GM18951 (cell line): ENCODE measurements at regions not wholly inside any gene's neighbourhood (a gene's known extent, or its start where the extent isn't known, plus 50 kb on each side); places are given as distances from the start of the nearest gene placed in this dataset.

ENCODE experiments used
- POLR2A ChIP-seq: IDR thresholded peaks from 4 replicates; pipeline ENCODE4 v1.6.1; 2011; ENCODE audit warnings: mild to moderate bottlenecking; ENCODE audit not compliant: insufficient read length, insufficient read depth; ENCODE audit errors: extremely low read depth
- in situ Hi-C: fragments of 300-500 bp; cut with MboI; formaldehyde crosslinking; loops from one replicate; pipeline ENCODE4 v1.12.0; 2022; ENCODE audit warnings: low sequenced_read_pairs, mixed read lengths, inconsistent platforms; ENCODE audit not compliant: unreplicated experiment

GRCh38 chr20:24832518-24832917, 116.6 kb upstream of the CST7 start:
- in situ Hi-C loops: loop anchor here (10.0 kb wide), 1 partner anchor 82 kb away; no protein-coding TSS in a partner anchor
- TF ChIP-seq POLR2A: no peak

- no peak for TF ChIP-seq POLR2A
- in situ Hi-C loops: loop anchor here (10.0 kb wide), 1 partner anchor 81 kb away; no protein-coding TSS in a partner anchor
Observed at GRCh38 chr20:24833592-24833991, 115.5 kb upstream of the CST7 start.

- in situ Hi-C loops: loop anchor here (10.0 kb wide), 1 partner anchor 80 kb away; no protein-coding TSS in a partner anchor
- no peak for TF ChIP-seq POLR2A
Observed at GRCh38 chr20:24834310-24834709, 114.8 kb upstream of the CST7 start.

- in situ Hi-C loops: loop anchor here (10.0 kb wide), 1 partner anchor 80 kb away; no protein-coding TSS in a partner anchor
- TF ChIP-seq POLR2A: no peak
Observed at GRCh38 chr20:24835195-24835594, 113.9 kb upstream of the CST7 start.

- in situ Hi-C loops: loop anchor here (10.0 kb wide), 1 partner anchor 79 kb away; no protein-coding TSS in a partner anchor
- TF ChIP-seq POLR2A: no peak
Observed at GRCh38 chr20:24836041-24836533, 113.0 kb upstream of the CST7 start.

GRCh38 chr20:24836661-24837299, 112.3 kb upstream of the CST7 start:
- in situ Hi-C loops: loop anchor here (10.0 kb wide), 1 partner anchor 78 kb away; no protein-coding TSS in a partner anchor
- TF ChIP-seq POLR2A: no peak

- in situ Hi-C loops: loop anchor here (10.0 kb wide), 1 partner anchor 77 kb away; no protein-coding TSS in a partner anchor
- no peak for TF ChIP-seq POLR2A
Observed at GRCh38 chr20:24837781-24838450, 111.2 kb upstream of the CST7 start.

- in situ Hi-C loops: loop anchor here (10.0 kb wide), 1 partner anchor 76 kb away; no protein-coding TSS in a partner anchor
- no peak for TF ChIP-seq POLR2A
Observed at GRCh38 chr20:24838546-24839535, 110.2 kb upstream of the CST7 start.

GRCh38 chr20:24840121-24840713, 108.9 kb upstream of the CST7 start:
- TF ChIP-seq POLR2A: no peak
- in situ Hi-C loops: no loop called here

- TF ChIP-seq POLR2A: no peak
- in situ Hi-C loops: no loop called here
Observed at GRCh38 chr20:24842274-24842917, 106.7 kb upstream of the CST7 start.

GRCh38 chr20:24842918-24843715, 106.0 kb upstream of the CST7 start:
- in situ Hi-C loops: no loop called here
- no peak for TF ChIP-seq POLR2A

- in situ Hi-C loops: no loop called here
Observed at GRCh38 chr20:24850176-24850575, 98.9 kb upstream of the CST7 start.

More at GRCh38 chr20:24850176-24850575, 98.9 kb upstream of the CST7 start:
- no peak for TF ChIP-seq POLR2A
